ENCODE measurements at regions not wholly inside any gene's neighbourhood (a gene's known extent, or its start where the extent isn't known, plus 50 kb on each side); places are given as distances from the start of the nearest gene placed in this dataset.
"Not testable (repeated sequence)": the region's sequence is repeated elsewhere in the genome, so short reads cannot be mapped to it uniquely, and the experiment has no call there.

DNA sequence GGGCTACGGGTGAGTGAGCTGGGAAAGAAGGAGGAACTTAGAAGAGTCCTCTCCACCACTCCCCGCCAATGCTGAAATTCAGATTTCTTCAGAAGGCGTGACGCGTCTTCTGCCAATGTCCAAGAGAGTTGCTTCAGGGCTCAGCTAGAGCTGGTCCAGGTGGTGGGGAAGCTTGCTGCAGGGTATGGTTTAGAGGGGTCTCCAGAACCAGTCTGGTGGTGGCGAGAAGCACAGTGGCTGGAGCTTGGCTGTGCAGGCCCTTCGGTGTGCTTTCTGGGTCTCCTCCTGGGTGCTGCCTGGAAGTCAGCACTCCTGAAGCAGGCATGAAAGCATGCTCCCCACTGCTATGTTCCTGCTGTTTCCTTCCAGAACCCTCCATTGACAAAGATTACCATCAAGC, 387.2 kb downstream of the PTPRU start:
- TF ChIP-seq, protein P1, sequence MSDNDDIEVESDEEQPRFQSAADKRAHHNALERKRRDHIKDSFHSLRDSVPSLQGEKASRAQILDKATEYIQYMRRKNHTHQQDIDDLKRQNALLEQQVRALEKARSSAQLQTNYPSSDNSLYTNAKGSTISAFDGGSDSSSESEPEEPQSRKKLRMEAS (IDR thresholded peaks at IDR 0.05; ENCODE audit: low read depth, low read length) = no peak
- TF ChIP-seq POLR2A (IDR thresholded peaks at IDR 0.05; ENCODE audit: extremely low read depth, insufficient read length) (no peak), MYC (IDR thresholded peaks at IDR 0.05; ENCODE audit: low read depth, low read length) (no peak)
- TF ChIP-seq, protein P2, sequence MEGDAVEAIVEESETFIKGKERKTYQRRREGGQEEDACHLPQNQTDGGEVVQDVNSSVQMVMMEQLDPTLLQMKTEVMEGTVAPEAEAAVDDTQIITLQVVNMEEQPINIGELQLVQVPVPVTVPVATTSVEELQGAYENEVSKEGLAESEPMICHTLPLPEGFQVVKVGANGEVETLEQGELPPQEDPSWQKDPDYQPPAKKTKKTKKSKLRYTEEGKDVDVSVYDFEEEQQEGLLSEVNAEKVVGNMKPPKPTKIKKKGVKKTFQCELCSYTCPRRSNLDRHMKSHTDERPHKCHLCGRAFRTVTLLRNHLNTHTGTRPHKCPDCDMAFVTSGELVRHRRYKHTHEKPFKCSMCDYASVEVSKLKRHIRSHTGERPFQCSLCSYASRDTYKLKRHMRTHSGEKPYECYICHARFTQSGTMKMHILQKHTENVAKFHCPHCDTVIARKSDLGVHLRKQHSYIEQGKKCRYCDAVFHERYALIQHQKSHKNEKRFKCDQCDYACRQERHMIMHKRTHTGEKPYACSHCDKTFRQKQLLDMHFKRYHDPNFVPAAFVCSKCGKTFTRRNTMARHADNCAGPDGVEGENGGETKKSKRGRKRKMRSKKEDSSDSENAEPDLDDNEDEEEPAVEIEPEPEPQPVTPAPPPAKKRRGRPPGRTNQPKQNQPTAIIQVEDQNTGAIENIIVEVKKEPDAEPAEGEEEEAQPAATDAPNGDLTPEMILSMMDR (IDR thresholded peaks at IDR 0.05; ENCODE audit: low read depth, low read length) = no peak
- DNase-seq (ENCODE audit: low read depth) = no peak

DNA sequence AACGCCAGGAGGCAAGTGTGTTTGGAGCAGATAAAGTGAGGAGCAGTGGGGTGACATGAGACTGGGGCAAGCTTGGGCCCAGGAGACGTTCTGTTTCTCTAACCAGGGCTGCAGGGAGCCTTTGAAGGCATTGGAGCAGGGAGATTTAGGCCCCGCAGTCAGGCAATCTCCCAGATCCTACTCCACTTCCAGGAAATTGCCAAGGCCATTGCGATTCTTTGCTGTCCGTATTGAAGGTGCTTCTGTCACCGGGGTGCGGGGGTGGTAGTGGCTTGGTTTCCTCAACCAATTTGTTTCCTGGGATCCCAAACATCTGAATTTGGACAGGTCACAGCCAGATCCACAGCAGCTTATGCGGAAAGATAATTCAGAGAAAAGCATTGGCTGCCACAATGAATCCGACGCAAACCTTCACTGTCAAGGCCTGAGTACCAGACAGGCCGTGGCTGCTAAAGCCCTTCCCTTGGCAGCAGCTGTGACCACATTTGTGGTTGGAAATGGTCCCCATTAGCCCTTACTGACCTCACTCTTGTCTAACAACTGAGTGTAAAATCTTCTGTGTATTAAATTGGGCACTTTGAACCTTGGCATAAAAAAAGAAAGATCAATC, 385.6 kb downstream of the PTPRU start:
- no peak overlapping the region for H3K4me3 ChIP-seq (ENCODE audit: low read depth, low read length)
- TF ChIP-seq, protein P1 (IDR thresholded peaks at IDR 0.05; ENCODE audit: low read depth, low read length) = no peak
- TF ChIP-seq MYC (IDR thresholded peaks at IDR 0.05; ENCODE audit: low read depth, low read length) = no peak
- TF ChIP-seq POLR2A (IDR thresholded peaks at IDR 0.05; ENCODE audit: extremely low read depth, insufficient read length) = no peak
- DNase-seq (ENCODE audit: low read depth) = no peak

More for the DNA sequence above, 387.2 kb downstream of the PTPRU start:
- no peak overlapping the region for H3K4me3 ChIP-seq (ENCODE audit: low read depth, low read length)

DNA sequence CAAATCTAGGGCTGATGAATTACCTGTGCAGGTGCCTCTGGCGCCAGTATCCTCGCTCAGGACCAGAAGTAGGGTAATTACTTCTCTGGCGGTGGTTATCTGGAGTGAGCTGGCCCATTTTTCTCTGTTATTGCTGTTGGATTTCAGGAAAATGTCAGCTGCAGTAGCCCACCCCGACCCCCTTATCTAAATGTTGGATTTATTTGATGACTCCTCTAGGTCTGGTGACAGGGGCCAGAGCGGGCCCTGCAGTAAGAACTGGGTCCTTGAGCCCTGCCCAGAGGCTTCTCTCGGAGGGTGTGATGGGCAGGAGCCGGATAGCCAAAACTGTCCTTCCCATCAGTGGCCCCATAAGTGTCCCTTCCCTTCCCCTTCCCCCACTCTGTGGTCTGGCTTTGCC, 384.3 kb downstream of the PTPRU start:
- TF ChIP-seq MYC (IDR thresholded peaks at IDR 0.05; ENCODE audit: low read depth, low read length) (no peak), POLR2A (IDR thresholded peaks at IDR 0.05; ENCODE audit: extremely low read depth, insufficient read length) (no peak)
- TF ChIP-seq, protein P2 (IDR thresholded peaks at IDR 0.05; ENCODE audit: low read depth, low read length) = no peak
- TF ChIP-seq, protein P1 (IDR thresholded peaks at IDR 0.05; ENCODE audit: low read depth, low read length) = no peak
- H3K4me3 ChIP-seq (ENCODE audit: low read depth, low read length) = no peak overlapping the region
- DNase-seq (ENCODE audit: low read depth) = no peak

DNA sequence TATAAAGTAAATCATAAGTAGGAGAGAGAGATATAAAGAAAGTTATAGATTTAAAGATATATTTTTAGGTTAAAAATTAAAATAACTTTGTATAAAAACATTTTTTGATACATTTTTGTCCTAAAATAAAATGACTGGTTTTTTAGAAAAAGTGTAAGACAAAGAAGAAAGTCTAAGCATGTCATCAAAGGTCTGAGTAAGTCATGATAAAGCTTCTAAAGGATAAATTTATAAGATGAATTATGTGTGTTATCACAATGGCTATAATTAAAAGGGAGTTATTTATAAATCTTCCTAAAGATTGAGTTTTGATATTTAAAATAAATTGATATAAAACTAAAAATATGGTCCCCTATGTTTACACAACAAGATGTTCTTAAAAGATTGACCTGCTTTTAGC, 370.9 kb downstream of the PTPRU start:
- TF ChIP-seq, protein P2 (IDR thresholded peaks at IDR 0.05; ENCODE audit: low read depth, low read length) = no peak
- TF ChIP-seq MYC (IDR thresholded peaks at IDR 0.05; ENCODE audit: low read depth, low read length) (no peak), POLR2A (IDR thresholded peaks at IDR 0.05; ENCODE audit: extremely low read depth, insufficient read length) (no peak)
- TF ChIP-seq, protein P1 (IDR thresholded peaks at IDR 0.05; ENCODE audit: low read depth, low read length) = no peak
- no peak for DNase-seq (ENCODE audit: low read depth)
- H3K4me3 ChIP-seq (ENCODE audit: low read depth, low read length) = no peak overlapping the region

DNA sequence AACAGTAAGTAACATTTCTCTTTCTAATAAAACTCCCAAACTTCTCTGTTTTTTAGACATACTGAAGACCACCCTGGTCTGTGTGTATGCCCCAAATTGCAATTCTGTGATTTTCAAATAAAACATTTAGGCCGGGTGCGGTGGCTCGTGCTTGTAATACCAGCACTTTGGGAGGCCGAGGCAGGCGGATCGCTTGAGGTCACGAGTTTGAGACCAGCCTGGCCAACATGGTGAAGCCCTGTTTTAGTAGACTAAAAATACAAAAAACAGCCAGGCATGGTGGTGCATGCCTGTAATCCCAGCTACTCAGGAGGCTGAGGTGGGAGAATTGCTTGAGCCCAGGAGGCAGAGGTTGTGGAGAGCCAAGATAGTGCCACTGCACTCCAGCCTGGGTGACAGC, 368.5 kb downstream of the PTPRU start:
- not testable (repeated sequence) for H3K4me3 ChIP-seq (ENCODE audit: low read depth, low read length); DNase-seq (ENCODE audit: low read depth)

DNA sequence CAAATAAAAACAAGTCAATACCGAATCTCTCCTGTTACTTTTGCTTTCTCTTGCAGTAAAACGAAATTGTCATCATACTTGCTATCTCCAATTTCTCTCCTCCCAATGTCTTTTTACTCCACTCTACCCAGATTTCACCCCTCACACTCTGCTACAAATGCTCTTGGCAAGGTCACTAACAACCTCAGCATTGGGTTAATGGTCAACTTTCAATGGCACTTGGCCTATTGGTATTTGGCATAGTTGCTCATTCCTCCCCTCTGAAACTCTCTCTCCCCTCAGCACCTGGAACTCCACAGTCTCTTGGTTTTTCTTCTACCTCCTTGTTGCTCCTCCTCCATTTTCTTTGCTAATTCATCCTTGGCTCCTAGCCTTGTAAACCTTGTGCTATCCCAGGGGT, 367.3 kb downstream of the PTPRU start:
- no peak for DNase-seq (ENCODE audit: low read depth)
- TF ChIP-seq MYC (IDR thresholded peaks at IDR 0.05; ENCODE audit: low read depth, low read length) (no peak), POLR2A (IDR thresholded peaks at IDR 0.05; ENCODE audit: extremely low read depth, insufficient read length) (no peak)
- TF ChIP-seq, protein P1 (IDR thresholded peaks at IDR 0.05; ENCODE audit: low read depth, low read length) = no peak
- TF ChIP-seq, protein P2 (IDR thresholded peaks at IDR 0.05; ENCODE audit: low read depth, low read length) = no peak
- no peak overlapping the region for H3K4me3 ChIP-seq (ENCODE audit: low read depth, low read length)

DNA sequence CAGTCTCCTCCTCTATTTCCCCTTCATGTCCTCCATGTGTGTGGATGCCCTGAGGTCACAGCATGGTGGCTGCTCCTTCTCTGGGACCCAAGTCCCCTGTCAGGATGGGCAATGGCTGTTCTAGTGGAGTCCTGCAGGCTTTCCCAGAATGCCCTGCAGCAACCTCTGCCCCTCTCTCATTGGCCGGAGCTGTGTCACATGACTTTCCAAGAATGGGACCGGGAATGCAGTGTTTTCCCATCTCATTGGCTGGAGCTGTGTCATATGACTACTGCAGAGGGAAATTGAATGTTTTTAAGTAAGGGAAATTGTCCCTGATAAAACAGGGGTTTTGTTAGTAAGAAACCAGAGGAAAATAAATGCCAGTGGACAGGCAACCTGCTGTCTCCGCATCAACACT, 365.9 kb downstream of the PTPRU start:
- H3K4me3 ChIP-seq (ENCODE audit: low read depth, low read length) = no peak overlapping the region
- TF ChIP-seq, protein P1 (IDR thresholded peaks at IDR 0.05; ENCODE audit: low read depth, low read length) = no peak
- no peak for TF ChIP-seq POLR2A (IDR thresholded peaks at IDR 0.05; ENCODE audit: extremely low read depth, insufficient read length)
- TF ChIP-seq, protein P2 (IDR thresholded peaks at IDR 0.05; ENCODE audit: low read depth, low read length) = no peak
- TF ChIP-seq MYC (IDR thresholded peaks at IDR 0.05; ENCODE audit: low read depth, low read length) = no peak
- DNase-seq (ENCODE audit: low read depth) = no peak

Measured in NB4 (cell line).